OCI-LY1 (cell line): ENCODE measurements at regions not wholly inside any gene's neighbourhood (a gene's known extent, or its start where the extent isn't known, plus 50 kb on each side); places are given as distances from the start of the nearest gene placed in this dataset.

Source experiments
- H2AFZ ChIP-seq: fragments of 200-600 bp; sonication (generic), shearing (Covaris generic); 2 replicates; pipeline ENCODE4 v1.6.0; 2014; ENCODE audit warnings: antibody characterized with exemption, mild to moderate bottlenecking, low read length
- H3F3A ChIP-seq: fragments of 200-600 bp; sonication (generic), shearing (Covaris generic); 2 replicates; pipeline ENCODE4 v1.6.0; 2014; ENCODE audit warnings: mild to moderate bottlenecking, antibody characterized with exemption, low read length, moderate library complexity; ENCODE audit not compliant: insufficient read depth
- H3K27ac ChIP-seq: fragments of 200-600 bp; sonication (generic); 2 replicates; pipeline ENCODE4 v1.5.1; 2014; ENCODE audit warnings: low read length, mixed run types, mild to moderate bottlenecking, low read depth; ENCODE audit not compliant: poor library complexity, severe bottlenecking
- H3K27me3 ChIP-seq: fragments of 200-600 bp; sonication (generic); 2 replicates; pipeline ENCODE4 v1.6.0; 2014; ENCODE audit warnings: antibody characterized with exemption, mild to moderate bottlenecking, low read length, moderate library complexity; ENCODE audit not compliant: insufficient read depth
- H3K36me3 ChIP-seq: fragments of 200-600 bp; sonication (generic); 2 replicates; pipeline ENCODE4 v1.6.1; 2014; ENCODE audit warnings: mild to moderate bottlenecking, antibody characterized with exemption, low read length, moderate library complexity, mixed read lengths; ENCODE audit not compliant: insufficient read depth
- H3K4me1 ChIP-seq: fragments of 200-600 bp; sonication (generic); 2 replicates; pipeline ENCODE4 v1.5.1; 2014; ENCODE audit warnings: mild to moderate bottlenecking, low read length, moderate library complexity; ENCODE audit not compliant: insufficient read depth, severe bottlenecking
- H3K4me2 ChIP-seq: fragments of 200-600 bp; sonication (generic), shearing (Covaris generic); 2 replicates; pipeline ENCODE4 v1.6.1; 2014; ENCODE audit warnings: low read length
- H3K4me3 ChIP-seq: fragments of 200-600 bp; sonication (generic); 2 replicates; pipeline ENCODE4 v1.5.1; 2014; ENCODE audit warnings: low read length, low read depth, mild to moderate bottlenecking, mixed read lengths; ENCODE audit not compliant: poor library complexity, severe bottlenecking
- H3K79me2 ChIP-seq: fragments of 200-600 bp; shearing (Covaris generic); 2 replicates; pipeline ENCODE4 v1.6.1; 2016; ENCODE audit warnings: mixed run types, low read length, mixed read lengths; ENCODE audit not compliant: insufficient read depth
- H3K9ac ChIP-seq: fragments of 200-600 bp; sonication (generic), shearing (Covaris generic); 2 replicates; pipeline ENCODE4 v1.6.1; 2014; ENCODE audit warnings: mild to moderate bottlenecking, low read length, mixed read lengths
- H3K9me2 ChIP-seq: fragments of 200-600 bp; sonication (generic), shearing (Covaris generic); 2 replicates; pipeline ENCODE4 v1.6.1; 2014; ENCODE audit warnings: low read depth, mild to moderate bottlenecking, low read length, mixed read lengths
- H3K9me3 ChIP-seq: fragments of 200-600 bp; shearing (Covaris generic); 2 replicates; pipeline ENCODE4 v1.6.1; 2014; ENCODE audit warnings: low read length, mixed read lengths
- H4K20me1 ChIP-seq: fragments of 200-600 bp; sonication (generic), shearing (Covaris generic); 2 replicates; pipeline ENCODE4 v1.6.0; 2016; ENCODE audit warnings: mild to moderate bottlenecking, low read length; ENCODE audit not compliant: insufficient read depth
- EZH2 ChIP-seq: fragments of 200-600 bp; sonication (generic), shearing (Covaris generic); IDR thresholded peaks from 2 replicates; pipeline ENCODE4 v1.8.0; 2017; ENCODE audit warnings: borderline replicate concordance, mixed run types, mild to moderate bottlenecking, antibody characterized with exemption, low read length, moderate library complexity, mixed read lengths
- TF ChIP-seq, protein P1 (sequence below): fragments of 200-600 bp; sonication (generic), shearing (Covaris generic); IDR thresholded peaks from 2 replicates; pipeline ENCODE4 v1.5.1; 2017; ENCODE audit warnings: mild to moderate bottlenecking, antibody characterized with exemption, low read length, moderate library complexity, mixed read lengths

DNA sequence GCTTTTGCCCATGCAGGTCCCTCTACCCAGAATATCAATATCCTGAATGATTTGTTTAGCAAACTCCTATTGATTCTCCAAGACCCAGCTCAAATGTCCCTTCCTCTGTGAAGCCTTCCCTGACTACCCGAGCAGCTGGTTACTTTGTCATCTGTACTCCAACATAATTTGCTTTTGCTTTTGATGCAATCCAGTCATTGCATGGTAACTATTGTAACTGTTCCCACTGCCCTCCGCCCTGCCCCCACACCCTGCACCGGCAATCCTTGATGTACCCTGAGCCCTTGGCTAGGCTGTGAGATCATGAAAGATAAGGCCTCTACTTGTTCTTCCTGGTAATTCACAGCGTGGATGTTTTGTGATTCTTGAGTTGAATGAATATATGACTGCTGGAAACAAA, 119.9 kb upstream of the BOD1 start:
- TF ChIP-seq, protein P1, sequence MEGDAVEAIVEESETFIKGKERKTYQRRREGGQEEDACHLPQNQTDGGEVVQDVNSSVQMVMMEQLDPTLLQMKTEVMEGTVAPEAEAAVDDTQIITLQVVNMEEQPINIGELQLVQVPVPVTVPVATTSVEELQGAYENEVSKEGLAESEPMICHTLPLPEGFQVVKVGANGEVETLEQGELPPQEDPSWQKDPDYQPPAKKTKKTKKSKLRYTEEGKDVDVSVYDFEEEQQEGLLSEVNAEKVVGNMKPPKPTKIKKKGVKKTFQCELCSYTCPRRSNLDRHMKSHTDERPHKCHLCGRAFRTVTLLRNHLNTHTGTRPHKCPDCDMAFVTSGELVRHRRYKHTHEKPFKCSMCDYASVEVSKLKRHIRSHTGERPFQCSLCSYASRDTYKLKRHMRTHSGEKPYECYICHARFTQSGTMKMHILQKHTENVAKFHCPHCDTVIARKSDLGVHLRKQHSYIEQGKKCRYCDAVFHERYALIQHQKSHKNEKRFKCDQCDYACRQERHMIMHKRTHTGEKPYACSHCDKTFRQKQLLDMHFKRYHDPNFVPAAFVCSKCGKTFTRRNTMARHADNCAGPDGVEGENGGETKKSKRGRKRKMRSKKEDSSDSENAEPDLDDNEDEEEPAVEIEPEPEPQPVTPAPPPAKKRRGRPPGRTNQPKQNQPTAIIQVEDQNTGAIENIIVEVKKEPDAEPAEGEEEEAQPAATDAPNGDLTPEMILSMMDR = no peak
- no peak for TF ChIP-seq EZH2
- H3K27me3 ChIP-seq = no peaks in the 10 kb centered on the region
- peak overlapping the region; percentile 15 for H3K4me3 ChIP-seq
- no peaks in the 10 kb centered on the region for H3K9me3 ChIP-seq
- peak overlapping the region; percentile 47; the same call in 1 of the 2 replicates for H3K9ac ChIP-seq
- H3K4me2 ChIP-seq = peak overlapping the region; percentile 50
- H2AFZ ChIP-seq = no peak overlapping the region
- H3K36me3 ChIP-seq = peaks cover 25% of the 10 kb centered on the region; the same call in 1 of the 2 replicates
- peak overlapping the region; percentile 99 for H3K27ac ChIP-seq
- no peaks in the 10 kb centered on the region for H3K79me2 ChIP-seq
- H4K20me1 ChIP-seq = no peaks in the 10 kb centered on the region
- H3K4me1 ChIP-seq = peaks cover 93% of the 10 kb centered on the region
- H3F3A ChIP-seq = peaks cover 8% of the 10 kb centered on the region
- no peaks in the 10 kb centered on the region for H3K9me2 ChIP-seq

DNA sequence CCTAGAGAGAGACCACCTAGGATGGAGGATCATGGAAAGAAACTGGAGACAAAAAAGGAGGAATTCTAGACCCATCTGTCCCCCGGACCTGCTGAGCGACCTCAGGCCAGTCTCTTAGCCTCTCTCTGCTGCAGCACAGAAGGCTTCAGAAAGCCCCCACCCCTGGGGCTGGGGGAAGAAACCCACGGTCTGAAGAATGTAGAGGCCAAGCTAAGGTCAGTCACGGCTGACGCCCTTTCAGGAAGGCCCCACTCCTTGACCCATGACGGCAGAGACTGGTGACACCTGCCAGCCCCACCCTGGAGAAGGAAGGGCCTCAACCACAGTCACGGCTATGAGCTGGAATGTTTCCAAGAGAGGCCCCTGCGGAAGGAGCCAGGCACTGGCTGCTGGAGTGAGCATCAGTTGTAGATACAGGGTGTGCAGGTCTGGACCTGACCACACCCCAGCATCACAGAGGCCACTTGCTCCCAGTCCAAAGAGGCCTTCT, 120.5 kb upstream of the BOD1 start:
- no peak overlapping the region for H2AFZ ChIP-seq
- H3K9me3 ChIP-seq = no peaks in the 10 kb centered on the region
- peak overlapping the region; percentile 50 for H3K4me2 ChIP-seq
- H3K4me1 ChIP-seq = peaks cover 98% of the 10 kb centered on the region
- H3K9ac ChIP-seq = peak overlapping the region; percentile 49; the same call in 1 of the 2 replicates
- H3K27me3 ChIP-seq = no peaks in the 10 kb centered on the region
- peaks cover 25% of the 10 kb centered on the region; the same call in 1 of the 2 replicates for H3K36me3 ChIP-seq
- TF ChIP-seq EZH2 = no peak
- TF ChIP-seq, protein P1 = no peak
- no peaks in the 10 kb centered on the region for H4K20me1 ChIP-seq
- peak overlapping the region; percentile 99 for H3K27ac ChIP-seq
- no peaks in the 10 kb centered on the region for H3K79me2 ChIP-seq
- H3K9me2 ChIP-seq = no peaks in the 10 kb centered on the region
- H3F3A ChIP-seq = peaks cover 8% of the 10 kb centered on the region
- H3K4me3 ChIP-seq = peak overlapping the region; percentile 15

DNA sequence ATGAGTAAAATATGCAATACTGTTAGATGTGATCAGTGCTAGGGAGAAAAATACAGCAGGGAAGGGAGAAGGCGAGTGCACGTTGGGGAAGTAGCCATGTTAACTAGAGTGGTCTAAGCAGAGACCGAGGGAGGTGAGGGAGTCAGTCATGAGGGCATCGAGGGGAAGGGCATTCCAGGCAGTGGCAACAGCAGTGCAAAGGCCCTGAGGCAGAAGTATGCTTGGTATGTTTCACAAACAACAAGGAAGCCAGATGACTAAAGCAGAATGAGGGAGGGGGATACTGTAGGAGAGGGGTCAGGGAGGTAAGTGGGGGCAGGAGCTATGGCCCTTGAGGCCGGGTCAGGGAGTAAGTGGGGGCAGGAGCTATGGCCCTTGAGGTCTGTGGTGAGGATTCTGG, 123.3 kb upstream of the BOD1 start:
- peaks cover 25% of the 10 kb centered on the region; the same call in 1 of the 2 replicates for H3K36me3 ChIP-seq
- H3K4me3 ChIP-seq = no peak overlapping the region
- no peak overlapping the region for H2AFZ ChIP-seq
- no peaks in the 10 kb centered on the region for H4K20me1 ChIP-seq
- peaks cover 11% of the 10 kb centered on the region for H3K79me2 ChIP-seq
- H3K27me3 ChIP-seq = no peaks in the 10 kb centered on the region
- peak overlapping the region; percentile 25; the same call in 1 of the 2 replicates for H3K9ac ChIP-seq
- no peaks in the 10 kb centered on the region for H3K9me2 ChIP-seq
- H3K9me3 ChIP-seq = no peaks in the 10 kb centered on the region
- H3K4me2 ChIP-seq = peak overlapping the region; percentile 50; the same call in 1 of the 2 replicates
- no peak for TF ChIP-seq EZH2
- TF ChIP-seq, protein P1 = no peak
- H3K27ac ChIP-seq = peak overlapping the region; percentile 99
- H3F3A ChIP-seq = peaks cover 3% of the 10 kb centered on the region
- H3K4me1 ChIP-seq = peaks cover 99% of the 10 kb centered on the region
